Medulla oblongata (tissue), 1 donor: ENCODE measurements at regions not wholly inside any gene's neighbourhood (a gene's known extent, or its start where the extent isn't known, plus 50 kb on each side); places are given as distances from the start of the nearest gene placed in this dataset.
"Not testable (repeated sequence)": the region's sequence is repeated elsewhere in the genome, so short reads cannot be mapped to it uniquely, and the experiment has no call there.

Source experiments
- DNase-seq: peaks from one replicate; pipeline ENCODE4 v3.0.0-alpha.2; 2015; ENCODE audit errors: extremely low spot score

DNA sequence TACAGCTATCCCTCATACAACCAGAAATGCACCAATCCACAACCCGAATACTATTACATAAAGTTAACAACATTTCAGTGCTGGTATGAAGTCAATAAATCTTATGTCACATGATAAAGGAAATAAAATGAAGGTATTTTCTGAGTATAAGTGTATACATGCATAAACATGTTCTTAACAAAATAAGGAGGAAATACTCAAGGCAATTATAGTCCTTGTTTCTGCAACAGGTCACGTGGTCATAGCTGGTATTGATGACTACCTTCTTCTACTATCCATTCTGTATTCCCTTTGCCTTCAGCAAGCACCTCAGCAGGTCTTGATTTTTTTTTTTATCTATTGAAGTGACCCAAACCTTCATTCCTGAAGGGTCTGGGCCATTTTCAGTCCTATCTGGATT is 675.6 kb downstream of the RPL10L start:
- DNase-seq: no peak

DNA sequence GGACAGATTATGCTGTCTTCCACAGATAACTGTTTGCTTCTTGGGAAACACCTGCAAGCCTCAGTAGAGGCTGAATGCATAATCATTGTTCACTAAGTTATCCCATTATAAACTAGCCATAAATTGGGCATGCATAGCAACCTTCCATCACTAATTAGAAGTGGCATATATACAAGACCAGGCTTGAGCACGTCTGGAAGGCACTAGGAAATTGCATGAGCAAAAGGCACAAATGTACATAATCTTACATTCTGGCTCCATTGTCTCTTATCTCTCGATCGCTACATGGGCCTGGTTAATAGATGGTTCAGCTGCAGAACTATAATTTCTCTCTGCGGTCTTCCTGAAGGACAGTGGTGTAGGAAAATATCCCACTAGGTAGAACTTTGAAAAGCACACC is 679.2 kb downstream of the RPL10L start:
- DNase-seq: no peak

DNA sequence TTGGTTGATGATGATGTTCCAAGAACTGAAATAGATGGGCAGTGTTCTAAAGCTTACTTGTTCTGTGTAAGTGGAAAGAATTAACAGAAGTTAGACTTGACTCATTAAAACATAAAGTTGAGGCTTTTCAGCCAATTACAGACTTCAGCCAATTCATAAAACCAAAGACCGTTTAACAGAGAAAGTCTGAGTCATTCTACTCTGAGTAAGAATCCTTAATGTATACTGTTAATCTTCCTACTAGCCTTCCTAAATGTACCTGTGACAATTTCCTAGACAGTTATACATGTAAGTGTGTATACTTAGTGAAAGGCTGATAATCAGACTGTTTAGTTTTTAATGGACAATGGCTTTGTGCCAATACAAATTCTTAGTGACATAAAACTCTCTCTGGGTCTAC is 681.0 kb downstream of the RPL10L start:
- no peak for DNase-seq

DNA sequence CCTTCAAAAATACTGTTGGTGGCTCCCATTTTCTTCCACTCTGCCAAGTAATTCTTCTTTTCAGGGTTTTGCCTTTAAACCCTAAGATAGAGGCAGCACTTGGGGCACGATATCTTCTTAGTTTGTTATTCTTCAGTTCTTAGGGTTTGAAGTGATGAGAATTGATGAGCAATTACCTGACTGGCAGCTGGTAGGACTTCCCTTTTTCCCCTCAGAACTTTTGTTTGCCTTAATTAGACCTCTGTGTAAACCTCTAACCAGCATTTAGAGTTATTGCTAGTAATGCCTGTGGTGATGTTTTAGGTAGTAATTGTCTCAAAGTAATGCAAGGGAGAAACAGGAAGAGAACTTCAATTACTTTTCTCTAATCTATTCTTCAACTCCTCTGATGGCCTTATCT is 683.5 kb downstream of the RPL10L start:
- DNase-seq: no peak

DNA sequence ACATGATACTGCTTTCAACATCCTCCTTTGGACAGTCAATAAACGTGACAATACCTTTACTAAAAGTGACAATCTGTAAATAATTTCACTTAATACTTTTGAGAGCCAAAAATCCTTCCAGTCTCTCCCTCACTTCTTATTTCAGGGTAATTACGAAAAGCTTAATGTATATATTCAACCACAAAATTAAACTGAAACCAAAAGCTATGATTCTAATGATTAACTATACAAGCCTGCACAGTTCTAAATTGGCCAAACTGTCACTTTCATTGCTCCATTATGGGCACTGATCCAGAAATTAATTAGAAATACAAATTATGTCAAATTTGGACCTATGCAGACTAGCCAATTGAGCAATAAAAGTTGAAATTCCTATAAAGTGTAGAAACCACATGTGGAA is 696.5 kb upstream of the MIS18BP1 start:
- DNase-seq: no peak

DNA sequence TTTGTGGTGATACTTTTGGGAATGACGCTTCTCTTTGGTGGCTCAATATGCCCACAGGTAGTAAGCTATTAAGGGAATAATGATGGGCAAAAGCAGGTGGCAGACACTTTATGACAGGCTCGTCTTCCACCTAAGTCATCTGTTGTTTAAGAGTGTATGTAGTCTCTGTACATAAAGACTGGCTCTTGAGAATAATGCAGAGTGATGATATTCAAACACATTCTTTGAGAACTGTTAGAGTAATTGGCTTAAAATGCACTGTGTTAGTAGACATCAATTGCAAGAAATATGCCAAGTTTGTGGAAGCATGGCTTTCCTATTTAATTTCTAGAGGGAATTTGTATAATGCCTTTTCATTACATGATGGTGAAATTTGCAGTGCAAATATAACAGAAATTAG is 694.8 kb upstream of the MIS18BP1 start:
- no peak for DNase-seq

DNA sequence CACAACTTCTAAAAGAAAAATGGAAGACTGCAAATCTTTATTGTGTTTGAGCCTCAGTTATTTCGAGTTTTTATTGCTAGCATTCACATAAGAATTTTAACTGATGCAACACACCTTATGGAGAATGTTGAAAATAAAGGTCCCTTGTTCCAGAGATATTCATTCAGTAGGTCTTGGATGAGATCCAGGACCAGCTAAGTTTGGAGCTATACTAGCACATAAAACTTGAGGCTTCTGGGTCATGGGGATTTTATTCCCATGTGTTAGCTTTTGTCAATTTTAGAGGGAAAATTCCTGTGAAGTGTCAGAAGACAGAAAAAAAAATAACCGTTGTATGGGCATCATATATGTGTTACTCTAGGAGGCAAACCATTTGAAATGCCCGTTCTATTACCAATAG is 693.2 kb upstream of the MIS18BP1 start:
- DNase-seq: no peak

DNA sequence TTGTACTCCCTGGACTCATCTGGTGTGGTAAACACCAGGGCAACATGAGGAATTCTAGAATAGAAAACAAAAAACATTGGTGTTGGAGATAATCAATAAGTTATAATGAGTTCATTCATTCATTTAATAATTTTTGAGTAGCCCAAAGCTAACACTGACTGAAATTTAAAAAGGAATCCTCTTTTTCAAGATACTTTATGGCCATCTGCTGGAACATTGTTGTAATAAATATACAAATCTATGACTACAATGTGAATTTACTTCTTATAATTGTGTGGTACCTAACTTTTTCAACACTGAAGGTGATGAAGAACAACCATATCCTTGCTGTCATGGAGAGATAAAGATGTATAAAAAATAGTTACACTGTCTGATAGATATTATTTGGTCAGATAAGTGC is 687.3 kb upstream of the MIS18BP1 start:
- no peak for DNase-seq

DNA sequence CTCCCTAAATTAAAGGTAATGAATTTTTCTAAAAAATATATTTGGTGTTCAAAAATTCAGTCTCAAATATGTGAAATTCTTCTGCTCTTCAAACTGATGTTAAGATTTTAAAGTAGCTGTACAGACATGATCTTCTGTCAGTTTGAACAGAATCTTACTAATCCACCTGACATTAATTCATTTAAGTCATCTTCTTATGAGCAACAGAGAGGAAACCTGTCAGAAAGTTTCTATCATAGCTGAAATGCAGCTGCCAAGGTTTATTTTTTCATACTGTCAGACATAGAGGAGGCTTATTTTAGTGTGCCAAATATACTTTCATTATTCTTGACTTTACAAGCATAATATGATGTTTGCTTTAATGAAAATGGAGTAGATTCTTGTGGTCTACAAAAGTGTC is 686.6 kb upstream of the MIS18BP1 start:
- no peak for DNase-seq

DNA sequence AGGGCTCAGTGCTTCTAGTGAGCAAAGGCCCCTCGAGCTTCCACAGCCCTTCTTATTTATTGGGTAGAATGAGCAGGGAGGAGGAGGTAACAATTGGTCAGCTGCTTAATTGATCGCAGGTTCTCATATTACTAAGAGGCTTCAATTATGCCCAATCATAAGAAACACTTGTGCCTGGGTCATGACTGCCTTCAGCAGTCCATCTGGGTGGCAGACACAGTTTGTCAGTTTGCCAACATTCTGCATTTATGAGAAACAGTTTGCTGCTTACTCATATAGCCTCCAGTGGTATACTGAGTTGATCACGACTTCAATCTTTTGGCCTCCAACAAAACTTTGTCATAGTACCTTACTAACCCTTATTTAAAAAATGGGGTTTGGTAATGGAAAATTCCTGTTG is 667.0 kb upstream of the MIS18BP1 start:
- not testable (repeated sequence) for DNase-seq

DNA sequence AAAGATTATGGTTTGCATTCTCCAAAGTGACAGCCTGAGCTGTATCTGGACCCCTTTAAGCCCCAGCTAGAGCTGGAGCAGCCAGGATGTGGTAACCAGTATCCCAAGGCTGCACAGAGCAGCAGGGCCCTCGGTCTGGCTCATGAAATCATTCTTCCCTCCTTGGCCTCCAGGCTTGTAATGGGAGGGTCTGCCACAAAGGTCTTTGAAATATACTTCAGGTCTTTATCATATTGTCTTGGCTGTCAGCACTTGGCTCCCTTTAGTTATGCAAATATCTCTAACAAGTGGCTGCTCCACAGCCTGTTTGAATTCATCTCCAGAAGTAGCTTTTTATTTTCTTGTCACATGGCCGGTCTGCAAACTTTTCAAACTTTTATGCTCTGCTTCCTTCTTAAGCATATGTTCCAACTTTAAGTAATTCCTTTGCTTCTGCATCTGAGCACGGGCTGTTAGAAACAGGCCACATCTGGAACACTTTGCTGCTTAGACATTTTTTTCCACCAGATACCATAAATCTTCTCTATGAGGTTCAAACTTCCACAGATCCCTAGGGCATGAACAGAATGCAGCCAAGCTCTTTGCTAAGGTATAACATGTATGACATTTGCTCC is 663.4 kb upstream of the MIS18BP1 start:
- no peak for DNase-seq

DNA sequence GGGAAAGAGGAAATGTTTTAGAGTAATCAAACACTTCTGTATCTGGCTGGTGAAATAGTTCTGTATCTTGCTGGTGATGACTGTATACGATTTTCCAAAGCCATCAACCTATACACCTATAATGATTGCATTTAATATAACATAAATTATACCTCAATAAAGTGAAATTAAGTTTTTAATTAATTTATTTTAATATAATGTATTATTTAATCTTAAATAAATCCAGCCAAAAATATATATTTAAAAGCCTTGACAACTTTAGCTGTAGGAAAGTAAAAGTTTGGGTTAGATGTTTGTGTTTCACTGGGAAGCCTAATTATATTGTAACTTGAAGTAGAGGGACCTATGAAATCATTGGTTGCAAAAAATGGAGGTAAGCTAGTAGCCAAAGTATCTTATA is 654.8 kb upstream of the MIS18BP1 start:
- DNase-seq: no peak

DNA sequence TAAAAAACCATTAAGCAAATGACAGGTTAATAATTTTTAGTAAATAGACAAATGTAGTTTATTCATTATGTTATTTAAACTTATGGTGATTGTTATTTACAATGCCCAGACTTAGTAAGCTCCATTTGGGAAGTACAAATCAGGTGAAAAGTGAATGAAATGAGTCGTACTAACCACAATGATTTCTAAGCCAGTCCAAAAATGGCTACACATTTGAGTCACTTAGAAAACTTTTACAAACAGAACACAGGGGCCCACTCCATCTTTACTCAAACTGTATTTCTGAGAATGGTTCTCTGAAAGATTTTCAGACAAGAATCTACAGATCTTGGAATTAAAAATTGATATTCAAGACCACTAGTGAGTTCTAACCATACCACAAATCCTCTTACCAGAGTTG is 653.3 kb upstream of the MIS18BP1 start:
- no peak for DNase-seq

DNA sequence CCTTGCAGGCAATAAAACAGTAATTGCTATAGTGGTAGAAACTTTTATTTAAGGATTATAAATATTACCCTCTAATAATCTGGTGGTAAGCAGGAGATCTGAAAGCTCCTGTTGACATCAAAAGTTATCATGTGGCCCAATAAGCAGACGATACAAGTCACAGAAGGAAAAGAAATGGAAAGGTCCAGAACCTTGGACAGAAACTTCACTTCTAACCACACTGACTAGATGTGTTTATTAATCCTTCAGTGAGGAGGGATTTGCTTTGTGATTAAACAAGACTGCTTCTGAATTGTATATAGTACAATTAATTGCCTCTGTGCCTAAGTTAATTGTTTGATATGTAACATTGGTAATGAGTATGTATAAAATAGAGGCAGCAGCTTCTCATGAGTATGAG is 652.7 kb upstream of the MIS18BP1 start:
- DNase-seq: no peak

DNA sequence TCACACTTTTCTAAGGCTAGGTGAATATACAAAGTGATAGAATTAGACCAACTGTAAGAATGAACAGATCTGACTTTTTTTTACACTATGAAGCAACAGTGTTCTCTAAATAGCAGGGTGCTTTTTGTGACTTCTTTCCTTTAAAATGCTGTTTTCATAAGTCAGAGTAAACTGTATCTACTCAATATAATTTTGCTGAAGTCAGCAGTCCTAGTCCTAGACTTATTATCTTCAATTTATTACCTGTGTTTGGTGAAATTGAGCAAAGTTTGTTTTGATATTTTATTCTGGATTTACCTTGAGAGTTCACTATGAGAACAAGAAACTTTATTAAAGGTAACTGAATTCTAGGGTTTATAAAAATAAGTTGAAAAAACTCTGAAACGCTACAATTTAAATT is 651.3 kb upstream of the MIS18BP1 start:
- no peak for DNase-seq

DNA sequence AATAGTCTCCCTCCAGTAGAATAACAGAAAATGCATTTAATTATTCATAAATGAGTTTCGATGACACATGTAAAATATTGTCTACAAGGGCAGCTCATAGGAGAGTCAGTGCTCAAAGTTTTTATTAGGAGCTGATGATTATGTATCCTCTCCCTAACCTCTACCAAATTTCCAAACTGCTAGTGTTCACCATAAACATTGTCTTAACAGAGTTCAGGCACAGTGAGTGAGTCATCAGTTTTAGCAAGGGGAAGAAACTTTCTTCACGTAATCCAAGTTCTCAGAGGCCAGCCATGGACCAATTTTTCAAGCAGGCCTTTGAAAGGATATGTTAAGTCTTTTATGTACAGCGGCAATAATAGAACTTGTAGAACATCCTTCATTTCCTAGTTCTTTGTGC is 649.2 kb upstream of the MIS18BP1 start:
- no peak for DNase-seq

DNA sequence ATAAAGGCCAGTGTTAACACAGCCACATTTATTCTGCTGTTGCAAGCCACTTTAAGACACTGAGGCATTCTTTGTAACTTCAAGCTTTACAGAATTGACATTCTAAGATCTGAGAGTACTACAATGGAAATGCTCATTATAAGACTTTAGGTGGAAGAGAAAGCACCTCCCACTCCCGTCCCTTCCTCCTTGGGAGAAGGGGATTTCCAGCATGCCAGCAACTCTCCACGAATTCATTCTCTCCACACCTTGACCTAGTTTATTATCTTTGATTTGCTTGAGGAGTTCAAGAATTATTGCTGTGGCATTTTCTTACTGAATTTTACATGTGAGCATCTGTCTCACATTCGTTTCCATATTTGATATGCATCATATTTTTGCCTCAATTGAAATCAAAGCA is 644.4 kb upstream of the MIS18BP1 start:
- no peak for DNase-seq

DNA sequence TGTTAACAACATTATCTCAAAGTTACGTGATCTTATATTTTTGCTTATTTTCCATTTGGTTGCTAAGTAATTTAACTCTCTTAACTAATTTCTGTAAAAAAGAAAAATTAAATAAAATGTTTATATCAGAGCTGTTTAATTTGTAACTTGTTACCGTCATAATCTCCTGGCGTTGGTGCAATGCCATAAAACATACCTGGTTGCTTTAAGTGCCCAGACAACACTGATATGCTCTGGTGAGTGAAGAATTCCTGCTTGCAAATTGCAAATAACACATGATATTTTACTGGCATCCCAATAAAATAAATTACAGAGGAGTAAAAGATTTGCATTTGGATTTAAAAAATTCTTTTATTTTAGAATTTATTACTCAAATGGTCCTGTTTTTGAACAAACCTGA is 640.1 kb upstream of the MIS18BP1 start:
- no peak for DNase-seq

DNA sequence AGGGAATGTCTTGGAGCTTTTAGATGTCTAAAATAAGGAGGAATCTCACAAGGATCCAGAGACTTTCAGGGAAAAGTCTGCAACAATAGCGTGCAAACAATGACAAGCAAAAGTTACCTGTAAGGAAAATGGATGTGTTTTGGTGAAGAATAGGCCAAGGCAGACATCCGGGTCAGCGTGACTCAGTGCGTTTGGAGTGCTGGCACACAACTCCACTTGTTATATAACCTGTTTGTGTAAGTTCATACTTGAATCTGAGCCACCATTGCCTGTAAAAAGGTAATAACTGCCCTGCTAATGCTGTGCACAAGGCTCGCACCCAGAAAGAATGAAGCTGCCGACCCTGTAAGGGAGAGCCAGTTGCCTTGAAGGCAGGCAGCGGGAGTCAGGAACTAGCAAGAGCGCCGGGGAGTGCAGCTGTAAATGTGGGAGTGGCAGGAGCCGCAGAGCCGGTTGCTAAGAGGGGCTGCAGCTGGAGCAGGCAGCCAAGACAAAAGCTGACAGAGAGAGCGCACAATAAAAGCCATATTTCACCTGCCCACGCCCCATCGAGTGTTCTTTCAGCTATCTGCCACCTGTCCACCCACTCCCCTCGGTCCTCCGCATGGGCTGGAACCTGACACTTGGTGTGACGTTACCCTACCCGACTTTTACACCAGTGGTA is 638.5 kb upstream of the MIS18BP1 start:
- no peak for DNase-seq

DNA sequence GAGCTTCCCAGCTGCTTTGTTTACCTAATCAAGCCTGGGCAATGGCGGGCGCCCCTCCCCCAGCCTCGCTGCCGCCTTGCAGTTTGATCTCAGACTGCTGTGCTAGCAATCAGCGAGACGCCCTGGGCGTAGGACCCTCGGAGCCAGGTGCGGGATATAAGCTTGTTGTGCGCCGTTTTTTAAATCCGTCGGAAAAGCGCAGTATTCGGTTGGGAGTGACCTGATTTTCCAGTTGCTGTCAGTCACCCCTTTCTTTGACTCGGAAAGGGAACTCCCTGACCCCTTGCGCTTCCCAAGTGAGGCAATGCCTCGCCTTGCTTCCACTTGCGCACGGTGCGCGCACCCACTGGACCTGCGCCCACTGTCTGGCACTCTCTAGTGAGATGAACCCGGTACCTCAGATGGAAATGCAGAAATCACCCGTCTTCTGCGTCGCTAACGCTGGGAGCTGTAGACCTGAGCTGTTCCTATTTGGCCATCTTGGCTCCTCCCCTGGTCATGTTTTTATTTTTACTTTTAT is 635.8 kb upstream of the MIS18BP1 start:
- DNase-seq: not testable (repeated sequence)

DNA sequence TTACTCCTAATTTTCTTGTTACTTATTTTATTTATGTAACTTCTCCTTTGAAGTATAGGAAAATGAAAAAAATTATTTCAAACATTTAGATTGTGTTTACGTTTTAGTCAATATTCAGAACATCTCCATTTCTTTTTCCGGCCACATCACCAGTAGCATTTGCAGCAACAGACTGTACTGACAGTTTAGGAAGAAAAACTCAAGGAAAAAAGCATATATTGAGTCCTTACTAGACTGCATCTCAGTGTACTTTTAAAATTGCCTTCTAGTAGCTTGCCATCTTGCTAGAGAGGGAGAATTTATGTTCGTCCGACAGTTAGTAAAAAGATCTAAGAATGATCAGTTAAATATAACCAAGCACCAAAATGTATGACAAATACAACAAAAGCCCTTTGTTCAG is 625.0 kb upstream of the MIS18BP1 start:
- no peak for DNase-seq

DNA sequence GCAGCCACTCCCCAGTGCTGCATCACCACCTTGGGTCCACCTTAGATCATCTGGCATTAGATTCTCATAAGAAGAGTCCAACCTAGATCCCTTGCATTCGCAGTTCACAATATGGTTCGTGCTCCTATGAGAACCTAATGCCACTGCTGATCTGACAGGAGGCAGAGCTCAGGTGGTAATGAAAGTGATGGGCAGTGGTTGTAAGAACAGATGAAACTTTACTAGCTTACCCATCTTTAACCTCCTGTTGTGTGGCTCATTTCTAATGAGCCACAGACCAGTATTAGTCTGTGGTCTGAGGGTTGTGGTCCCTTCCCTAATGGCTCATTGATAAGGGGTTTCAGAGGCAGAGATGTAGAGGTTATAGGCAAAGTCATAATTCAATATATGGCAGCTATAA is 615.9 kb upstream of the MIS18BP1 start:
- DNase-seq: no peak

DNA sequence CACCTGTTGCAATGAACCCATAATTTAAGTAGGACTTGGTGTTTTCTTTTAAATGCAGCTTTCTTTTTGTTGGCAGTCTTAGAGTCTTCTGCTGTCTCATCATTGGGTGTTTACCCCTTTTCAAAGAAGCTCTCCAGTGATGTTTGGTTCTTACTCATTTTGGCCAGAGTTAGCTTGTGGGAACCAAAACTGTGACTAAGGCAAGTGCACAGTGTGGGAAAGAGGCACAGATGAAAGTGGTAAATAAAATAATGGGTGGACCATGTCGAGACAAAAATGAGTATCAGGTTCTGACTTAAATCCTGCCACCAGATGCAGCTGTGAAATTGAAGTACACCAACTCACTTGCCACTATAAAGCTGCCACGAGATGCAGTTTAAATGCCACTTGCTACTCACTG is 615.4 kb upstream of the MIS18BP1 start:
- no peak for DNase-seq
